ENCODE measurements at regions not wholly inside any gene's neighbourhood (a gene's known extent, or its start where the extent isn't known, plus 50 kb on each side); places are given as distances from the start of the nearest gene placed in this dataset.

- no peak overlapping the region for H3K4me3 ChIP-seq (ENCODE audit: low read depth, low read length)
- TF ChIP-seq, protein P1, sequence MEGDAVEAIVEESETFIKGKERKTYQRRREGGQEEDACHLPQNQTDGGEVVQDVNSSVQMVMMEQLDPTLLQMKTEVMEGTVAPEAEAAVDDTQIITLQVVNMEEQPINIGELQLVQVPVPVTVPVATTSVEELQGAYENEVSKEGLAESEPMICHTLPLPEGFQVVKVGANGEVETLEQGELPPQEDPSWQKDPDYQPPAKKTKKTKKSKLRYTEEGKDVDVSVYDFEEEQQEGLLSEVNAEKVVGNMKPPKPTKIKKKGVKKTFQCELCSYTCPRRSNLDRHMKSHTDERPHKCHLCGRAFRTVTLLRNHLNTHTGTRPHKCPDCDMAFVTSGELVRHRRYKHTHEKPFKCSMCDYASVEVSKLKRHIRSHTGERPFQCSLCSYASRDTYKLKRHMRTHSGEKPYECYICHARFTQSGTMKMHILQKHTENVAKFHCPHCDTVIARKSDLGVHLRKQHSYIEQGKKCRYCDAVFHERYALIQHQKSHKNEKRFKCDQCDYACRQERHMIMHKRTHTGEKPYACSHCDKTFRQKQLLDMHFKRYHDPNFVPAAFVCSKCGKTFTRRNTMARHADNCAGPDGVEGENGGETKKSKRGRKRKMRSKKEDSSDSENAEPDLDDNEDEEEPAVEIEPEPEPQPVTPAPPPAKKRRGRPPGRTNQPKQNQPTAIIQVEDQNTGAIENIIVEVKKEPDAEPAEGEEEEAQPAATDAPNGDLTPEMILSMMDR (IDR thresholded peaks at IDR 0.05; ENCODE audit: control insufficient read depth, extremely low read depth, insufficient read depth), result no peak
- DNase-seq (ENCODE audit: low read depth), result no peak
Observed at GRCh38 chr14:22070119-22070982, 396.7 kb upstream of the OR4E1 start.

DNA sequence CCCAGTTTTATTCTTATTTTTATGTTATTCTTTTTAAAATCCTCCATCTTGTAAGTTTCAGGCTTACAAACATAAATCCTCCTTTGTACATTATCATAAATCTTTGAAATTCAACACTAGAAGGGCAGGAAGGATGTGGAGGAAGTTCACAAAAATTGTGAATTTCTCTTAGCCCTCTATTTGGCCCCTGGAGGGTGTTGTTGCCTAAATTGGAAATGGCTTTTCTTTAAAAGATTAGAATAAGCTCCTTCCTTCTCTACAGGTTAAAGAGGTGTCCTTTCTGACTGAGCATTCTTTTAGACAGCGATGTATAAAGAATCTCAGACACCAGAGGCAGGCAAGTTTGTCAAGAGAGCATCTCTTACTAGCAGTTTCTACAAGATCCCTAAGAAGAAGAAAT lies 391.7 kb upstream of the OR4E1 start:
- TF ChIP-seq, protein P1 (IDR thresholded peaks at IDR 0.05; ENCODE audit: control insufficient read depth, extremely low read depth, insufficient read depth), result no peak
- H3K4me3 ChIP-seq (ENCODE audit: low read depth, low read length), result no peak overlapping the region
- no peak for DNase-seq (ENCODE audit: low read depth)

DNA sequence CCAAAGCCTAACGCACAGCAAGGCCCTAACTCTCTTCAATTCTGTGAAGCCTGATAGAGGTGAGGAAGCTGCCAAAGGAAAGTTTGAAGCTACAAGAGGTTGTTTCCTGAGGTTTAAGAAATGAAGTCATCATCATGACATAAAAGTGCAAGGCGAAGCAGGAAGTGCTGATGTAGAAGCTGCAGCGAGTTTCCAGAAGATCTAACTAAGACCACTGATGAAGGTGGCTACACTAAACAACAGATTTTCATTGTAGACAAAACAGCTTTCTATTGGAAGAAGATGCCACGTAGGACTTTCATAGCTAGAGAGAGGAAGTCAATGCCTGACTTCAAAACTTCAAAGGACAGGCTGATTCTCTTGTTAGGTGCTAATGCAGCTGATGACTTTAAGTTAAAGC lies 385.6 kb upstream of the OR4E1 start:
- TF ChIP-seq, protein P1 (IDR thresholded peaks at IDR 0.05; ENCODE audit: control insufficient read depth, extremely low read depth, insufficient read depth), result no peak
- no peak overlapping the region for H3K4me3 ChIP-seq (ENCODE audit: low read depth, low read length)
- no peak for DNase-seq (ENCODE audit: low read depth)

GRCh38 chr14:22052795-22053194 lies 379.2 kb upstream of the OR4E1 start:
- no peak overlapping the region for H3K4me3 ChIP-seq (ENCODE audit: low read depth, low read length)
- DNase-seq (ENCODE audit: low read depth), result no peak

DNA sequence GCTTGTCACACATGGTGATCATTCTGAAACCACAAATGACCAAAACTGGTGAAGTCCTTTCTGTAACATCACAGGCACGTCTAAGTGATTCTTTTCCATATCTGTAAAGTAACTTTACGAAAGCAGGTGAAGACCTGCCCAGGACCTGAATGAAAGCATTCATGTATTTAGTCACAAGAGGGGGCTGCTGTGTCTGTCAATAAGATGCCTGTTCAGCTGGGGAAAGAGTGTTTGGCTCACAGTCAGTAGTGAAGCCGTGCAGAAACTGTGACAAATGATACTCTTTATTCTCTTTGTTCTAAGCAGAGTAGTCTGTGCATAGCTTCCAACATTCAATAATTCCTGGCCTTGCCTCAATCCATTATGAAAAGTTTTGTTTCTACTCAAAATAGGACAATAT lies 373.5 kb upstream of the OR4E1 start:
- DNase-seq (ENCODE audit: low read depth), result no peak
- TF ChIP-seq, protein P1 (IDR thresholded peaks at IDR 0.05; ENCODE audit: control insufficient read depth, extremely low read depth, insufficient read depth), result peak; percentile 73
- no peak overlapping the region for H3K4me3 ChIP-seq (ENCODE audit: low read depth, low read length)

More at GRCh38 chr14:22052795-22053194, 379.2 kb upstream of the OR4E1 start:
- TF ChIP-seq, protein P1 (IDR thresholded peaks at IDR 0.05; ENCODE audit: control insufficient read depth, extremely low read depth, insufficient read depth), result no peak

DNA sequence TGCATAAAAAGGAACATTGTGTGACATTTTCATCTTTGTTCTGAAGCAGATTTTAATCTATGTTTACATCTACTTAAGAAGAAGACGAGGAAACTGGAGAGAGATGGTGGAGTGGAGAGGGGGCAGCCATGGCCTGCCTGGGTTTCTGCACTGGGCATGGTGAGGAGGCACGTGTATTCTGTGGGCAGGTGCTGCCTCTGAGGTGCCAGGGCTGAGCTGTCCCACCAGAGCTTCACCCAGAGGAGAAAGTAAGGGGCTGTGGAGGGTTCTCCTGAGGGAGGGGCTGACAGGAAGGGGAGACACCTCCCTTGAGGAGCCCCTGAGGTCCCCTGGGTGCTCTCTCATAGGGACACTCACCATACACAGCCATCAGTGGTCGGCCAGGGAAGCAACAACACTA lies 372.4 kb upstream of the OR4E1 start:
- no peak overlapping the region for H3K4me3 ChIP-seq (ENCODE audit: low read depth, low read length)
- no peak for DNase-seq (ENCODE audit: low read depth)
- TF ChIP-seq, protein P1 (IDR thresholded peaks at IDR 0.05; ENCODE audit: control insufficient read depth, extremely low read depth, insufficient read depth), result no peak

DNA sequence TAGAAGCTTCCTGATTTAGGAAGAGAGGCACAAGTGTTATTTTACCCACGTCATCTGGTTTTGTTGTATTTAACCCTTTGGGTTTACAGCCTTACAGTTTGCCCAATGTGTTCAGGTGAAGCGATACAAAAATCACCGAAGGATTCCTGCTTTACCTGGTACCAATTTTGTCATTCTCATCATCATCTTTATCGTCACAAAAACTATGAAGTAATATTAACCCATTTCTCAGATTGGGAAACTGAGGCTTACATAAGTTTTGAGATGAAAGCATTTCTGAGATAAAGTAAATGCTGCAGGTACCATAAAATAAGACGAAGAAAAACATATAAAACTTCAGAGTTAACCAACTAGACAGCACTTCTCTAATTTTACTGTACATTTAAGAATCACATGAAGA lies 370.6 kb upstream of the OR4E1 start:
- TF ChIP-seq, protein P1 (IDR thresholded peaks at IDR 0.05; ENCODE audit: control insufficient read depth, extremely low read depth, insufficient read depth), result no peak
- no peak overlapping the region for H3K4me3 ChIP-seq (ENCODE audit: low read depth, low read length)
- no peak for DNase-seq (ENCODE audit: low read depth)

All from LNCaP clone FGC (cell line).